GM18502 (cell line): ENCODE measurements at regions not wholly inside any gene's neighbourhood (a gene's known extent, or its start where the extent isn't known, plus 50 kb on each side); places are given as distances from the start of the nearest gene placed in this dataset.
"Not testable (repeated sequence)": the region's sequence is repeated elsewhere in the genome, so short reads cannot be mapped to it uniquely, and the experiment has no call there.

Experiments used
- ATAC-seq: cut with Tn5 transposase; IDR thresholded peaks from one replicate; pipeline ENCODE4 v1.9.1; 2021; ENCODE audit warnings: mild to moderate bottlenecking; ENCODE audit not compliant: unreplicated experiment, poor library complexity

DNA sequence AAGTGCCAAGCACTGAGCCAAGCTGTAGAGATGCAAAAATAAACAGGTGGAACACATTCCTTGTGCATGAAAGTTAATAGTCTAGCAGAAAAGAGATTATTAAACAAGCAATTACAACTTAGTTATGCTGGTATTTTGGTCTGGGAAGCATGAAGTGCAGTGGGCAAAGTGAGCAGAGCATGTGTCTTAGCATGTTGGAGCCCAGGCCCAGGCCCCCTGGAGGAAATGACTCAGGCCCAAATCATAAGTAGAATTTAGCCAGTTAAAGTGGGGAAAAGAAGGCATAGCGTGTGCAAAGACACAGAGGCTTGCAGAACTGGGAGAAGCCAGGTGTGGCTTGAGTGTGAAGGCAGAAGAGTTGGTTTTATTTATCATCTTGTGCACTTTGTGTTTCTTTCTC is 163.8 kb upstream of the ATP11B start:
- no peak for ATAC-seq

DNA sequence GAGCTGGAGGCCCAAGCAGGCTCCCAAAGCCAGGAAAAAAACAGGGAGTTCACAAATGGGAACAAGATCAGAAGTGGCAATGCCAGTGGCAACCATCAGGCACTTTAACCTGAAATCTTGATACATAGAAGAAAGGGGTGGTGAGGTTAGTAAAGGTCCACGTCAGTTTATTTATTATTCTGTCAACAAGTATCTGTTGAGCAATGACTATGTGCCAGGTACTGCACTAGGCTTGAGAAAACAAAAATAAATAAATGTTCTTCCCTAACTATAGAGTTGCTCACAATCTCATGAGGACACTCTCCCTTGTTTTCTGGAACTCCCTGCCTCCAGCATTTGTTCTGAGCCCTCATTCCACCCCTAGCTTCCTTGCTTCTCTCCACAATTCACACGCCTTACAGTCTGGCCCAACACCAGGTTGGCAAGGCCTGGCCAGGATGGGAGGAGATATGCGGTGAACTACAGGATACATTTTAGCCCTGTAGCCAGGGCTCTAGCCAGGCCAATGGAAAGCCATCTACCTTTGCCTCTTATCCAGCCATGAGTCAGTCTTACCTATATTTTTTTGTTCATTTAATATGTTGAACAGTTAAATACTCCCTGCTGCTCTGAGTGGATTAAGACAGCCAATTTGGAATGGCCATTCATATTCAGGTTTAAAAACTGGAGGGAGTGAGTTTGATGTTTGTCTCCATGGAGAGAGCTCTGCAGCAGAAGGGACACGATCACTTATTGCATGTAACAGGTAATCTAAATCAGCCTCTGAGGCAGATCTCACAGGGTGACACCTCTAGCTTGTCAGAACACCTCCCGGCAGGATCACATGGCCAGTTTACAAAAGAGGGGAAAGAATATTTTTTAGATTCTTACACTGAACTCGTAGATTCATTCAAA is 161.9 kb upstream of the ATP11B start:
- no peak for ATAC-seq

GRCh38 chr3:182632077-182632393 is 161.3 kb upstream of the ATP11B start:
- no peak for ATAC-seq

- ATAC-seq, result no peak
Observed at GRCh38 chr3:182633186-182633585, 160.1 kb upstream of the ATP11B start.

- ATAC-seq, result no peak
Observed at GRCh38 chr3:182636646-182637045, 156.7 kb upstream of the ATP11B start.

GRCh38 chr3:182637350-182638110 is 155.8 kb upstream of the ATP11B start:
- no peak for ATAC-seq

GRCh38 chr3:182644013-182644412 is 149.3 kb upstream of the ATP11B start:
- ATAC-seq, result no peak

DNA sequence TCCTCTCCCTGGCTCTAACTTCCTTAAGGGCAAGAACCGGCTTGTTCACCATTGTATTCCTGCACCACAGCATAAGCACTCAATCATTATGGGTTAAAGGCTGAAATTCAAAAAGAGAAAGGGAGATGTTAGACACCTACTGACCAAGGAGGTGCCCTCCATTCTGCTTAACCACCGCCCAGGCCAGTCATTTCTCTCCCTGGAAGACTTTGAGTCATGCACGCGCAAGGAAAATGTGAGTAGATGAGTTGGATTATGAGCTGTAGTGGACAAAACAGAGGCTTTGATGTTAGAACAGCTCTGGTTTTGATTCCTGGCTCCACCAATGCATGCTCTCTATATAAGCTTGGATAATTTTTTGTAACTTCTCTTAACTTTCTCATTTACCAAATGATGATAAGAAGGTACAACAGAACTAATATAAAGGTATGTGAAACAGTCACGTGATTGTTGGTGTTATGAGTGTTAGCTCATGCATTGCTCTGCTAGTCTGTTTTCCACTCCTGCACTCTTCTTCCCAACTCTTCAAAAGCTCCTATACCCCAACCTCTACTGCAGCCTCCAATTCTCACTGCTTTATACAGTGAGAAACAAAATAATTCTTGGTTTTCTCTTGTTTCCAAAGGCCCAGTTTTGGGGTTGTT is 148.4 kb upstream of the ATP11B start:
- ATAC-seq, result no peak

DNA sequence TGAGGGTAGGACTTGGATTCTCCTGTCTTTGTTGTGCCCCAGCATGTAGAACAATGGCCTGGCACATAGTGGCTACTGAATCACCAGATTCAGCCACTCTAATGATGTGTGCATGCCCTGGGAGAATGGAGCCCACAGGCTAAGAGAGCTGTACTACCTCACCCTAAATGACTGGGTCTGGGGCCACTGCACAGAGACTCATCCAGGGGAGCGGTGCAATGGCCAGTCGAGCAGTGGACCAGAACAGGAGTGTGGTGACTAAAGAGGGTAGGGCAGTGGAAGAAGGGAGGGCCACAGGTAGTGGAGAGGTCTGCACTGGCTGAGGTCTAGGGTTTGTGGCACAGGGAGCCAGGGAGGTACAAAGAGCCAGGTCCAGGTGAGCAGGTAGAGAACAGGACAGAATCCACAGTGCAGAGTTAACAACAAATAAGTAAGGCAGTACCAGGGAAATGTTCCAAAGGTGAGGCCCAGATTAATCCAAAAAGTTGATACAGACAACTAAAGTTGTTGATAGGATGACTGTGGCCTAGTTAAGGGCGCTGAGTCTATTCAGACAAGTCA is 142.7 kb upstream of the ATP11B start:
- ATAC-seq, result no peak

DNA sequence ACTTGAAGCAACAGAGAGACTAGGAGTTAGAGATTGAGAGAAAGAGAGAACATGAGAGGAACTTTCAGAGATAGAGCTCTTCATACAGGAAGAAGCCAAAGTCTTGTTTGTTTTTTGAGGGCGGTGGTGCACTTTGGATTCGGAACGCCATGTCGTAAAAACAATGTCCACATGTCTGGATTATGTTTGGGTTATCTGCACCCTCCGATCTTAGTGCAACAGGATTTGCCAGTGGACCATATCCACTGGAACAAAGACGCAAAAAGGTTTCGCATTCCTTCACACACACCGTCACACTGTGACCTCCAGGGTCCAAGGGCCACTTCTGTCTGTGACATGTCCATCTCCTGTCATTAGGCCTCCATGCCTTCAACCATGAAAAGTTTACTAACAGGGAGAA is 141.8 kb upstream of the ATP11B start:
- ATAC-seq, result no peak

DNA sequence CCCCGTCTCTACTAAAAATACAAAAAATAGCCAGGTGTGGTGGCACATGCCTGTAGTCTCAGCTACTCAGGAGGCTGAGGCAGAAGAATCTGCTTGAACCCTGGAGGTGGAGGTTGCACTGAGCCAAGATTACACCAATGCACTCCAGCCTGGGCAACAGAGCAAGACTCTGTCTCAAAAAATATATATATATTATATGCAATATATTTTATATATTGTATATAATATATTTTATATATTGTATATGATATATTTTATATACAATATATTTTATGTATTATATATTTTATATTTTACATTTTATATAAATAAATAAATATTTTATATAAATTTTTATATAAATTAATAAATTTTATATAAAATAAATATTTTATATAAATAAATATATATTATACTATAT is 140.2 kb upstream of the ATP11B start:
- ATAC-seq, result not testable (repeated sequence)

- no peak for ATAC-seq
Observed at GRCh38 chr3:182668541-182668940, 124.8 kb upstream of the ATP11B start.

- no peak for ATAC-seq
Observed at GRCh38 chr3:182668974-182669373, 124.3 kb upstream of the ATP11B start.

GRCh38 chr3:182671541-182671940 is 121.8 kb upstream of the ATP11B start:
- ATAC-seq, result no peak

DNA sequence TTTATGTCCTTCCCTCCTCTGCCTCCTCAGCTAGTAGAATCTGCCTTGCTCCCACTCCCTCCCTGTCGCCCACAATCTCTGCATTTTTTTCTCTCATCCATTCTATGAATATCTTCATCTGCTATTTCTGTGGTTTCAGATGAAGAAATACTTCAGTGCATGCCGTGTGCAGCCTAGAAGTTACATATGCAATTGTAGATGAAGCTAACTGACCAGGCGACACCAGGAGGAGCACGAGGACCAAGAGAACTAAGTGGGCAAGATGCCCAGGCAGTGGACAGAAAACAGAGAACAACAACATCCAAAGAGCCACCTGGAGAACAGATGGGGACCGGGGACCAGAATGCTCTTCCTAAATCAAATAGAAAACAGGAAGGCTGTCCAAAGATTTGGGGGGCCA is 121.4 kb upstream of the ATP11B start:
- no peak for ATAC-seq

DNA sequence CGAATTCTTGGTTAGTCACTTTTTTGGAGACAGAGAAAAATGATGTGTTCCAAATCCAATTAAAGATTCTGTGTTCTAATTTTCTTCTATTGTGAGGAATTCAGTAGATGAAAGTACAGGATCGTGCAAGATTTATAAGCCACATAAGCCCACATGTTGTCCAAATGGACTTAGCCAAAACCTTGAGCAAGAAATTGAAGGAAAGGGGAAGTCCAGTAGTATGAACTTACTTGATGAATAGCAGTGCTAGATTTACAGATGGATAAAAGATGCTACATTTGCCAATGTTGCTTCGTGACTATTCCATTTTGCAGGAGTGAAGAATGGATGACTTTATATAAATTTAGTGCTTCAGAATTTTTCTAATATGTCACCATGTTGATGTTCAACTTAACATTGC is 120.0 kb upstream of the ATP11B start:
- ATAC-seq, result no peak

- ATAC-seq, result peak; percentile 94
Observed at GRCh38 chr3:182682263-182683241, 110.8 kb upstream of the ATP11B start.

- peak; percentile 61 for ATAC-seq
Observed at GRCh38 chr3:182683453-182683852, 109.9 kb upstream of the ATP11B start.

DNA sequence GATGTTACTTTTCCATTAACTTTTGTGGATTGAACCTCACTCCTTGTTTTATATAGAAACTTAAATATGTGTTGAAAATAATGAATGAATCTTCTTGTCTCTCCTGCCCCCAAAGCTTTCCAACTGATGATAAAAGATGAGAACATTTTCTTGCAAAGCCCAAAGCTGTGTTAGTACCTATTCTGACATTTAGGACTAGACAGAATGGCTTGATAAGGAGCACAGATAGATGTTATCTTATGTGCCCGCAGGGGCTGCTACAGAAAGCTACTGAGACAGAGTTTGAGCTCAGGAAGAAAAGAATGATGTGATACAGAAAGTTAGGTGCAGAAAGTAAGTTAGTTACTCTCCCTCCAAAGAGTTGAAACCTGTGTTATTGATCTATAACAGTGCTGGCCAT is 109.4 kb upstream of the ATP11B start:
- ATAC-seq, result no peak
